GM12892 (cell line): ENCODE measurements at regions not wholly inside any gene's neighbourhood (a gene's known extent, or its start where the extent isn't known, plus 50 kb on each side); places are given as distances from the start of the nearest gene placed in this dataset.

Experiments
- POLR2A ChIP-seq: IDR thresholded peaks from 2 replicates; pipeline ENCODE4 v1.6.1; 2011; ENCODE audit warnings: low read depth, low read length, control low read depth
- POLR2AphosphoS5 ChIP-seq: IDR thresholded peaks from 2 replicates; pipeline ENCODE4 v1.6.1; 2011; ENCODE audit warnings: low read depth, low read length, control low read depth
- TAF1 ChIP-seq: IDR thresholded peaks from 2 replicates; pipeline ENCODE4 v1.6.1; 2011; ENCODE audit warnings: low read depth, mild to moderate bottlenecking, control low read depth, low read length, borderline replicate concordance

- TF ChIP-seq POLR2A (no peak), POLR2AphosphoS5 (no peak), TAF1 (no peak)
Measured at GRCh38 chr17:33482636-33483035, 189.5 kb upstream of the ASIC2 start.
